Adrenal gland (tissue), 9 donors: ENCODE measurements at regions not wholly inside any gene's neighbourhood (a gene's known extent, or its start where the extent isn't known, plus 50 kb on each side); places are given as distances from the start of the nearest gene placed in this dataset.

Experiments used
- DNase-seq, 7 donors: peaks; one replicate each; pipeline ENCODE4 v3.0.0-alpha.2; 2019 to 2020
- H3K27ac ChIP-seq, 5 donors: fragments of 200-600 bp; sonication (generic) in 4 of 5; 1 replicate in 3 of 5; 2 replicates in 2 of 5; pipeline versions ENCODE4 v1.5.1 to v1.8.0; 2016 to 2020; ENCODE audit warnings: mild to moderate bottlenecking in 1 of 5
- H3K27me3 ChIP-seq: fragments of 200-600 bp; 2 replicates; pipeline ENCODE4 v1.8.0; 2021
- H3K36me3 ChIP-seq, 2 donors: fragments of 200-600 bp; replicated peaks in 1 of 2; 1 replicate in 1 of 2; 2 replicates in 1 of 2; pipeline versions ENCODE4 v1.5.1 to v1.8.0; 2018 to 2022
- H3K4me1 ChIP-seq, 2 donors: fragments of 200-600 bp; replicated peaks in 1 of 2; 1 replicate in 1 of 2; 2 replicates in 1 of 2; pipeline versions ENCODE4 v1.5.1 to v1.8.0; 2018 to 2021
- H3K4me3 ChIP-seq, 4 donors: fragments of 200-600 bp; sonication (generic) in 3 of 4; one replicate each; pipeline ENCODE4 v1.5.1; 2016 to 2018
- H3K9me3 ChIP-seq, 3 donors: fragments of 200-600 bp; sonication (generic) in 1 of 3; replicated peaks in 1 of 3; 1 replicate in 2 of 3; 2 replicates in 1 of 3; pipeline versions ENCODE4 v1.5.1 to v1.8.0; 2016 to 2021
- CTCF ChIP-seq, 6 experiments: fragments of 450-650 bp in 4 of 6; fragments of 200-600 bp in 2 of 6; sonication (generic) in 1 of 6; IDR thresholded peaks; 1 replicate in 5 of 6; 2 replicates in 1 of 6; pipeline versions ENCODE4 v1.5.1 to v1.8.0; 2016 to 2021; ENCODE audit warnings: antibody characterized with exemption in 6 of 6, mild to moderate bottlenecking in 2 of 6, moderate library complexity in 1 of 6
- POLR2A ChIP-seq, 2 donors: fragments of 450-650 bp; IDR thresholded peaks; one replicate each; pipeline ENCODE4 v1.6.1; 2017; ENCODE audit warnings: antibody characterized with exemption in 2 of 2, mild to moderate bottlenecking in 2 of 2, moderate library complexity in 1 of 2
- WGBS, 4 donors: extraction: QIAGEN DNeasy Blood & Tissue Kit in 2 of 4; methylation state at CpG; one replicate each; pipeline versions ENCODE4 v1.1.5 to v1.1.7; 2013 to 2017; 5-methylcytosine and 5-hydroxymethylcytosine counted together
- intact Hi-C, 2 donors: fragments of 100-400 bp; cut with DNase I; formaldehyde crosslinking; loops; one replicate each; pipeline versions ENCODE4 v1.14.1 to v1.15.0; 2022 to 2023
- donor health status: healthy with polysubstance abuse.
- donor health status: Bipolar disorder and iron deficiency.
- donor health status: DM: yes; HTN: yes; CAD: no.
- donor health status: DM: no; HTN: no; CAD: no.
- donor health status: DM: no; HTN: no; CAD: no.

- WGBS, 4 donors, result 94 to 97% (median 96%) methylated on average over 6 of the region's 6 CpGs
- no peak for DNase-seq
Measured at GRCh38 chr2:234842753-234843152, 109.1 kb upstream of the SH3BP4 start.

GRCh38 chr2:234841321-234842015, 110.3 kb upstream of the SH3BP4 start:
- no peak for TF ChIP-seq POLR2A (IDR thresholded peaks at IDR 0.05)
- no peak for TF ChIP-seq CTCF (IDR thresholded peaks at IDR 0.05)
- no peaks in the 10 kb centered on the region for H3K36me3 ChIP-seq
- H3K4me3 ChIP-seq, result no peak overlapping the region
- H3K9me3 ChIP-seq, result no peaks in the 10 kb centered on the region
- no peaks in the 10 kb centered on the region for H3K27me3 ChIP-seq
- peaks cover 11 to 19% of the 10 kb centered on the region in 2 donors for H3K4me1 ChIP-seq
- DNase-seq, result no peak
- intact Hi-C loops, result no loop called here
- H3K27ac ChIP-seq, result no peak overlapping the region
- WGBS, 4 donors, result 81 to 90% (median 84%) methylated on average over 6 of the region's 6 CpGs

More at GRCh38 chr2:234842753-234843152, 109.1 kb upstream of the SH3BP4 start:
- Histone ChIP-seq H3K27me3 (no peaks in the 10 kb centered on the region), H3K4me1 (peaks cover 11 to 16% of the 10 kb centered on the region in 2 donors), H3K4me3 (no peak overlapping the region), H3K9me3 (no peaks in the 10 kb centered on the region), H3K27ac (no peak overlapping the region), H3K36me3 (no peaks in the 10 kb centered on the region)
- TF ChIP-seq POLR2A (IDR thresholded peaks at IDR 0.05) (no peak), CTCF (IDR thresholded peaks at IDR 0.05) (no peak)
- intact Hi-C loops, result no loop called here

- DNase-seq, result peak in 6 of 7 donors; percentile 62 to 82 (median 70)
- 21 to 27% (median 24%) methylated on average over 5 of the region's 5 CpGs for WGBS, 4 donors
- Histone ChIP-seq H3K4me3 (no peak overlapping the region), H3K4me1 (peaks cover 19 to 28% of the 10 kb centered on the region in 2 donors), H3K9me3 (no peaks in the 10 kb centered on the region), H3K36me3 (no peaks in the 10 kb centered on the region), H3K27ac (peak overlapping the region in 2 of 5 donors; percentile 15 to 36), H3K27me3 (no peaks in the 10 kb centered on the region)
- intact Hi-C loops, result no loop called here
- no peak for TF ChIP-seq CTCF (IDR thresholded peaks at IDR 0.05)
- no peak for TF ChIP-seq POLR2A (IDR thresholded peaks at IDR 0.05)
Measured at GRCh38 chr2:234840336-234840735, 111.5 kb upstream of the SH3BP4 start.

GRCh38 chr2:234839285-234839684, 112.5 kb upstream of the SH3BP4 start:
- H3K9me3 ChIP-seq, result no peaks in the 10 kb centered on the region
- 50 to 76% (median 63%) methylated on average over 4 of the region's 4 CpGs for WGBS, 4 donors
- peaks cover 19 to 28% of the 10 kb centered on the region in 2 donors for H3K4me1 ChIP-seq
- H3K27ac ChIP-seq, result no peak overlapping the region
- no peak for TF ChIP-seq POLR2A (IDR thresholded peaks at IDR 0.05)
- no peak for TF ChIP-seq CTCF (IDR thresholded peaks at IDR 0.05)
- no peaks in the 10 kb centered on the region for H3K27me3 ChIP-seq
- no peak for DNase-seq
- no peak overlapping the region for H3K4me3 ChIP-seq
- intact Hi-C loops, result no loop called here
- H3K36me3 ChIP-seq, result no peaks in the 10 kb centered on the region
